ENCODE measurements at regions not wholly inside any gene's neighbourhood (a gene's known extent, or its start where the extent isn't known, plus 50 kb on each side); places are given as distances from the start of the nearest gene placed in this dataset.

- H3K36me3 ChIP-seq (ENCODE audit: low read depth, missing control alignments) = no peaks in the 10 kb centered on the region
- H3K4me1 ChIP-seq = no peaks in the 10 kb centered on the region
- H3K4me3 ChIP-seq = no peak overlapping the region
- H3K27ac ChIP-seq = no peak overlapping the region
- WGBS, 2 donors = 73 to 78% methylated on average over 2 of the region's 2 CpGs
- no peaks in the 10 kb centered on the region for H3K27me3 ChIP-seq
- TF ChIP-seq CTCF (IDR thresholded peaks at IDR 0.05) (no peak), POLR2A (IDR thresholded peaks at IDR 0.05) (no peak)
- no peak for DNase-seq
- intact Hi-C loops (cut with DNase I; ENCODE audit: low total_unique reads) = no loop called here
- no peaks in the 10 kb centered on the region for H3K9me3 ChIP-seq
Measured at GRCh38 chr12:74328623-74329022, 209.0 kb upstream of the ATXN7L3B start.

- H3K27me3 ChIP-seq = no peaks in the 10 kb centered on the region
- intact Hi-C loops (cut with DNase I; ENCODE audit: low total_unique reads) = no loop called here
- no peaks in the 10 kb centered on the region for H3K4me1 ChIP-seq
- no peak overlapping the region for H3K27ac ChIP-seq
- no peaks in the 10 kb centered on the region for H3K36me3 ChIP-seq (ENCODE audit: low read depth, missing control alignments)
- TF ChIP-seq CTCF (IDR thresholded peaks at IDR 0.05) = no peak
- no peak for TF ChIP-seq POLR2A (IDR thresholded peaks at IDR 0.05)
- DNase-seq = no peak
- no peak overlapping the region for H3K4me3 ChIP-seq
- no peaks in the 10 kb centered on the region for H3K9me3 ChIP-seq
Measured at GRCh38 chr12:74334780-74335179, 202.9 kb upstream of the ATXN7L3B start.

- Histone ChIP-seq H3K9me3 (no peaks in the 10 kb centered on the region), H3K27ac (no peak overlapping the region), H3K27me3 (no peaks in the 10 kb centered on the region), H3K36me3 (ENCODE audit: low read depth, missing control alignments) (no peaks in the 10 kb centered on the region), H3K4me1 (no peaks in the 10 kb centered on the region), H3K4me3 (no peak overlapping the region)
- intact Hi-C loops (cut with DNase I; ENCODE audit: low total_unique reads) = no loop called here
- 30 to 33% methylated on average over 1 of the region's 1 CpG for WGBS, 2 donors
- TF ChIP-seq POLR2A (IDR thresholded peaks at IDR 0.05) (no peak), CTCF (IDR thresholded peaks at IDR 0.05) (no peak)
- DNase-seq = no peak
Measured at GRCh38 chr12:74337951-74338350, 199.7 kb upstream of the ATXN7L3B start.

- intact Hi-C loops (cut with DNase I; ENCODE audit: low total_unique reads) = no loop called here
- WGBS, 2 donors = 48 to 49% methylated on average over 2 of the region's 2 CpGs
- no peaks in the 10 kb centered on the region for H3K9me3 ChIP-seq
Measured at GRCh38 chr12:74339211-74339610, 198.4 kb upstream of the ATXN7L3B start.

More at GRCh38 chr12:74339211-74339610, 198.4 kb upstream of the ATXN7L3B start:
- no peak overlapping the region for H3K27ac ChIP-seq
- no peak for DNase-seq
- no peaks in the 10 kb centered on the region for H3K36me3 ChIP-seq (ENCODE audit: low read depth, missing control alignments)
- H3K4me1 ChIP-seq = no peaks in the 10 kb centered on the region
- no peak for TF ChIP-seq POLR2A (IDR thresholded peaks at IDR 0.05)
- no peak for TF ChIP-seq CTCF (IDR thresholded peaks at IDR 0.05)
- H3K4me3 ChIP-seq = no peak overlapping the region
- no peaks in the 10 kb centered on the region for H3K27me3 ChIP-seq

Measured in testis (tissue), 2 donors.